PFSK-1 (cell line): ENCODE measurements at regions not wholly inside any gene's neighbourhood (a gene's known extent, or its start where the extent isn't known, plus 50 kb on each side); places are given as distances from the start of the nearest gene placed in this dataset.

ENCODE experiments used
- FOXP2 ChIP-seq: optimal IDR thresholded peaks from 2 replicates; pipeline ENCODE3; 2011; ENCODE audit warnings: borderline replicate concordance, control low read depth, inconsistent platforms; ENCODE audit not compliant: insufficient read depth; ENCODE audit errors: extremely low read length, extremely low read depth
- POLR2AphosphoS5 ChIP-seq: IDR thresholded peaks from 2 replicates; pipeline ENCODE4 v1.6.1; 2012; ENCODE audit warnings: low read depth, mild to moderate bottlenecking, control low read depth, low read length, moderate library complexity
- REST ChIP-seq, 2 experiments: IDR thresholded peaks; 2 replicates each; pipeline versions ENCODE4 v1.6.1 to v1.8.0; 2011 to 2012; ENCODE audit warnings: low read depth in 2 of 2, low read length in 2 of 2, control low read depth in 1 of 2, inconsistent platforms in 1 of 2, mild to moderate bottlenecking in 1 of 2, moderate library complexity in 1 of 2; ENCODE audit not compliant: insufficient read depth in 1 of 2
- SIN3A ChIP-seq: IDR thresholded peaks from 2 replicates; pipeline ENCODE4 v1.6.1; 2012; ENCODE audit warnings: mild to moderate bottlenecking, low read length, moderate library complexity, borderline replicate concordance; ENCODE audit not compliant: insufficient read depth
- TAF1 ChIP-seq: IDR thresholded peaks from 2 replicates; pipeline ENCODE4 v1.6.1; 2012; ENCODE audit warnings: low read length, control low read depth, borderline replicate concordance; ENCODE audit not compliant: insufficient read depth

DNA sequence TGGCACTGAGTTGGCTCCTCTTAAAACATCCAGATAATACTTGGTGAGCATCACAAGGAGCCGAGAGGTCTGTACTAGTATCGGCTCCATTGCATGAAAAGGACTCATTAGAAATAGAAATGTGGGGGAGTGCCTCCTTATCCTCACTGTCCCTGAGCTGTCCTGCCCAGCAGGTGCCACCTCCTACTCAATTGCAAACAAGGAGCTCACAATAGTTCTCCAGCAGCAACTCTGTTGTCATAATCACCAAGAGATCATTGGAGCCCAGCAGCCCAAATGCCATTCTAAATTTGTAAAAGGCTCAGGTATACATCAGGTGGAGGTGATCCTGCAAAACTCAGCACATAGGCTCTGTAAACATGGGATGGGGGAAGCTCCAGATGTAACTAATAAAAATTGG is 99.1 kb downstream of the PLK2 start:
- no peak for TF ChIP-seq TAF1

- no peak for TF ChIP-seq REST (IDR thresholded peaks at IDR 0.05; ENCODE audit: insufficient read depth in 1 of 2, low read depth in 2 of 2, low read length in 2 of 2)
Measured at GRCh38 chr5:58359981-58360380, 99.9 kb downstream of the PLK2 start.

DNA sequence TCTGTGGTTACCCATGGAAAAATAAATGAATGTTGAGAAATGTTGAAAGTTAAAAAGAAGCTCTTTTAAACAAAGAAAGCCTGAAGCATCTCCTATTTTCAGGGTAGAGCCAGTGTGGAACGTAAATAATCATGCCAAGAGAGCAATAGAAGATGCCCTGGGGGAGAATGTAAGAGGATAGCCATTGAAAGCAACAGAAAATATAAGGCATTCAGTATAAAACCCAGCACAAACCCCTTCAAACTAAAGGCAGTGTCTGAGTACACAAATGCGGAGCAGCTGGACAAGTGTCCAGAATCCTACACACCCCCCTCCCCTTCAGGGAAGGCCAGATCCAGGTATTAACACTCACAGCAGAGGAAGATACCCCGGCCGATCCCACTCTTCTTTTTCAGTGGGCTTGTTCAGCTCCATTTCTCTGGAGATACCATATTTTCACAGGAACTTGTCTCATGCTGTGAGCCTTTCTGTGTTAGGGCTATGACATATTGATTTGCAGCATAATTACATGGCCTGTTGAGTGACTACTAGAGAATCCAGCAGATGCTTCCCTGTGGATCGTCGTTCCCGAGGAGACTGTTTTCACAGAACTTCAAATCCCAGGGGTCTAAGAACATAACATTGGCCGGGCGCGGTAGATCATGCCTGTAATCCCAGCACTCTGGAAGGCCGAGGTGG is 101.2 kb downstream of the PLK2 start:
- TF ChIP-seq TAF1 (no peak), REST (IDR thresholded peaks at IDR 0.05; ENCODE audit: insufficient read depth in 1 of 2, low read depth in 2 of 2, low read length in 2 of 2) (no peak), SIN3A (no peak), POLR2AphosphoS5 (no peak), FOXP2 (no peak)

GRCh38 chr5:58357799-58358500 is 101.9 kb downstream of the PLK2 start:
- TF ChIP-seq REST (IDR thresholded peaks at IDR 0.05; ENCODE audit: insufficient read depth in 1 of 2, low read depth in 2 of 2, low read length in 2 of 2) (no peak), FOXP2 (no peak), POLR2AphosphoS5 (no peak), TAF1 (no peak), SIN3A (no peak)

- TF ChIP-seq REST (IDR thresholded peaks at IDR 0.05; ENCODE audit: insufficient read depth in 1 of 2, low read depth in 2 of 2, low read length in 2 of 2) = no peak
Measured at GRCh38 chr5:58357121-58357520, 102.8 kb downstream of the PLK2 start.
